ENCODE measurements at regions not wholly inside any gene's neighbourhood (a gene's known extent, or its start where the extent isn't known, plus 50 kb on each side); places are given as distances from the start of the nearest gene placed in this dataset.
A peak's percentile ranks its signal among the peaks of the same experiment; 100 is the strongest.

DNA sequence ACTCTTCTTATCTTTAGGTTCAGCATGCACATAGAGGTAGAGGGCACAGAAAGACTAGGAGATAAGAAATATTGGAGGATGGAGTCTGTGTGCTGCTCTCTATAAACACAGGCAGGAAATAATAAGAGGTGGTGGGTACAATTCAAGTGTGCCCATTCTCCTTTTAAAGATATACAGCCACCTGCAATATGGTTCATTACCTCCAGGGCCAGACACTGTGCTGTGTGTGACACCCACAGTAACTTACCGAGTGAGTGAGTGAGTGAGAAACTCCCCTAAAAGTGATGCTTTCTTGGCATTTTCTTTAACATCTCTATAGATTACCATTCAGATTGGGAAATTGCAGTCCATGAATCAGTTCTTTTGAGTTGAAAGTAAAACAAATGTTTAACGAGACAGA, 311.8 kb upstream of the KCNN2 start:
- Histone ChIP-seq H3K4me3 (no peak overlapping the region), H3K36me3 (ENCODE audit: insufficient read depth in 1 of 2, low read depth in 1 of 2) (no peaks in the 10 kb centered on the region), H3K4me1 (peaks cover 13% of the 10 kb centered on the region), H3K27ac (no peak overlapping the region), H3K9me3 (no peaks in the 10 kb centered on the region), H3K27me3 (ENCODE audit: insufficient read depth in 3 of 3, low read length in 2 of 3) (no peaks in the 10 kb centered on the region)
- TF ChIP-seq CTCF (IDR thresholded peaks at IDR 0.05): no peak
- 69 to 76% (median 74%) methylated on average over 2 of the region's 2 CpGs for WGBS, 3 donors
- ATAC-seq: no peak
- intact Hi-C loops (cut with DNase I): no loop called here
- no peak for DNase-seq

GRCh38 chr5:114053372-114053771, 308.5 kb upstream of the KCNN2 start:
- Histone ChIP-seq H3K4me1 (peaks cover 13% of the 10 kb centered on the region), H3K36me3 (ENCODE audit: insufficient read depth in 1 of 2, low read depth in 1 of 2) (no peaks in the 10 kb centered on the region), H3K27me3 (ENCODE audit: insufficient read depth in 3 of 3, low read length in 2 of 3) (no peaks in the 10 kb centered on the region), H3K27ac (peak overlapping the region; percentile 43), H3K9me3 (no peaks in the 10 kb centered on the region), H3K4me3 (no peak overlapping the region)
- intact Hi-C loops (cut with DNase I): no loop called here
- no peak for TF ChIP-seq CTCF (IDR thresholded peaks at IDR 0.05)
- ATAC-seq (peak in 3 of 4 donors; percentile 35 to 55 (median 42)), DNase-seq (no peak)
- WGBS, 3 donors: 42 to 77% (median 52%) methylated on average over 4 of the region's 4 CpGs

GRCh38 chr5:114054594-114054993, 307.3 kb upstream of the KCNN2 start:
- TF ChIP-seq CTCF (IDR thresholded peaks at IDR 0.05): no peak
- ATAC-seq (no peak), DNase-seq (no peak)
- H3K27me3 ChIP-seq (ENCODE audit: insufficient read depth in 3 of 3, low read length in 2 of 3): no peaks in the 10 kb centered on the region
- peaks cover 13% of the 10 kb centered on the region for H3K4me1 ChIP-seq
- peak overlapping the region; percentile 80 for H3K4me3 ChIP-seq
- 54 to 58% (median 57%) methylated on average over 3 of the region's 3 CpGs for WGBS, 3 donors
- no peaks in the 10 kb centered on the region for H3K9me3 ChIP-seq
- H3K27ac ChIP-seq: peak overlapping the region; percentile 43
- no peaks in the 10 kb centered on the region for H3K36me3 ChIP-seq (ENCODE audit: insufficient read depth in 1 of 2, low read depth in 1 of 2)
- intact Hi-C loops (cut with DNase I): no loop called here

DNA sequence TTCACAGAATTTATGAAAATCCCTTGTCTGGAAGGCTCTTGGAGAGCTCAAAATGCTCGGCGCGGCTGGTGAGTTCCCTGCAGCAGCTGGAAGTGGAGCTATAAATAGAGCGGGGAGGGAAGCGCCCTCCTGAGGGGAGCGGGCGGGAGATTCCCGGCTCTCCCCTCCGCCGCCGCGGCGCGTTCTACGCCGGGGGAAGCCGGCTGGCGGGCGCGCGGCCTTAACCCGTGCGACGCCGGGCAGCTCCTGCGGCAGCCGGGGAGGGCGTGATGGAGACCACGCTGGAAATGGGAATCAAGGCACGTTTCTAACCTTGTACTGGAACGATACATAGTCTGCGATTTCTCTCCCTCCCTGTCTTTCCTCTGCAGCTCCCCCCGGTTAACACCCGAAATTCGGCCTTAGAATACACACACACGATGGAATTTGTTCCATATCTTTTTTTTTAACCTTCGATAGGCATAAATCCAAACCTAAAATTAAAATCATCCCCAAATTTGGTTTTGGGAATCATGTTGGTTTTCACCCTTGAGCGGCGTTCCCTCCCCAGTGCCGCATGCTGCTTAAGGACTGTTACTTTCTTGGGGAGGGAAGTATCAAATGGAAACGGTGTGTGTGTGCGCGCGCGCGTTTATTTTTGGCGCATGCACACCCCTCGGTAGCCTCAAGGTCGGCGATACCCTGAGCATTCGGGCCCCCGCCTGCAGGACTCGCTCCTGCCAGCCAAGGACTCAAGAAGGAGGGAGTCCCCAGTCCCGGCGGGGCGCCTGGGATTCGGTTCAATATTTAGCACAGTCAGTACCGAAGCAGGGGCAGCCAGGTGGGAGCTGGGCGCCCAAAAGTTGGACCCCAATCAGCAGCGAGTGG, 306.3 kb upstream of the KCNN2 start:
- peak; percentile 47 to 81 for DNase-seq

More for the DNA sequence above, 306.3 kb upstream of the KCNN2 start:
- Histone ChIP-seq H3K27me3 (ENCODE audit: insufficient read depth in 3 of 3, low read length in 2 of 3) (no peaks in the 10 kb centered on the region), H3K4me3 (peak overlapping the region; percentile 80), H3K9me3 (no peaks in the 10 kb centered on the region), H3K36me3 (ENCODE audit: insufficient read depth in 1 of 2, low read depth in 1 of 2) (no peaks in the 10 kb centered on the region), H3K27ac (peak overlapping the region; percentile 43), H3K4me1 (peaks cover 13% of the 10 kb centered on the region)
- ATAC-seq: peak; percentile 87 to 97 (median 95)
- intact Hi-C loops (cut with DNase I): no loop called here
- 1% methylated on average over 56 to 60 of the region's 60 CpGs for WGBS, 3 donors
- TF ChIP-seq CTCF (IDR thresholded peaks at IDR 0.05): no peak
